SKM-1 treated with dmso at 0.1 percent for 144 hours (cell line): ENCODE measurements at regions not wholly inside any gene's neighbourhood (a gene's known extent, or its start where the extent isn't known, plus 50 kb on each side); places are given as distances from the start of the nearest gene placed in this dataset.

Experiments used
- DNase-seq: peaks from one replicate; lab custom pipeline; 2025; ENCODE audit not compliant: unreplicated experiment; lab: John Stamatoyannopoulos, UW

GRCh38 chr14:83470466-83470865 is 1936.8 kb upstream of the SEL1L start:
- DNase-seq = no peak

DNA sequence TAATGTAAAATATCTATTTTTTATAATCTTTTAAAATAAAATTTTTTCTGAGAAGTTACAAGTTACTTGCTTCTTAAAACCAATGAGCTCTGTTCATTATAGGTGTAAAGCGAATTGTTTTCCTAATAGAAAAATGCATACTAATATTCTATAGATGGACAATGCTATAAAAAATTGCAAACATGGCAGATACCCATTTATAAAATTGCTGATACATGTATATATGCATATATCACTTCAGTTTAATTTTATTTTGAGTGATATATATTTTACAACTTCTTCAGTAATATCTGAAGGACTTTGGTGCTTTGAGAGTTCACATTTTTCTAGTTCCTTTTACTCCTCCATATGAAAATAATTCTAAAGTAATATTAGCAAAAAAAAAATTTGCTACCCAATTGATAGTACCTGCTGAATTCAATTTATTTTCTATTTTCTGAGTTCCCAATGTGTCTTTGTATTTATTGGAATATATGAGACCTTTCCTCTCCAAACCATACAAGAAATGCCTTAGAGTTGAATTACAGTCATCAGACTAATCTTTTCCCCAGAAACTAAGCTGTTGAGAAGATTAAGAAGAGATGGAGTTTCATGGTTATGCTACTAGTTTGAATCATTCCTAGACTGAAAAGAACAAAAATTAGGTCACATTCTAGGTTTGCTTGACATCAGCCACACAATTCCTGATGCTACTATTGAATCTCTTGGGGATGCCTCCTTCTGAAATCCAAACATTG is 1937.5 kb upstream of the SEL1L start:
- DNase-seq = no peak

DNA sequence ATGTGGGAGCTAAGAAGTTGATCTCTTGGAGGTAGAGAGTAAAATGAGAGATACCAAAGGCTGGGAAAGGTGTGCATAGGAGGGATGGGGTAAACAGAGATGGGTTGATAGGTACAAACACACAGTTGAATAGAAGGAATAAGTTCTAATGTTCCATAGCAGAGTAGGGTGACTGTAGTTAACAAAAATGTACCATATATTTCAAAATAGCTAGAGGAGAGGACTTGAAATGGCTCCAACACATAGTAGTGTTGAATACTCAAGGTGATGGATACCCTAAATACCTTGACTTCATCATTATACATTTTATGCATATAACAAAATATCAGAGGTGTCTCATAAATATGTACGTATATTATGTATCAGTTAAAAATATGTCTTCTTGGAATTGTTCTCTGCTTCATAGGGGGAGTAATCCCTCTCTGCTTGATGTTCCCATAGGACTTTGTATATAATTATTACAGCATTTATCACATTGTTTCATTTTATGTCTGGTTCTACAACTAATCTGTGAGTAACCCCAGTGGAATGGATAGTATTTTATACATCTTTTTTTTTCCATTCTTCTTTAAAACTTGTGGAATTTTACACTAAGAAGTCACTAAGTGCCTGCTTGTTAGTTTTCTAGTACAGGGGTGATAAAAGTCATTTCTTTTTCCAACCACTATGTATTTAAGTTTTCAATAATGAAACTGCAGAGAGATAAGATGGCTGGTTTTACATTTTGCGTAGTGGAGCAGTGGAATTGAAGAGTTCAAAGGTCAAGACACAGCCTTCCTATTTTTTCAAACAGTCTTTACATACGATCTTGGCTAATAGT is 1940.0 kb upstream of the SEL1L start:
- no peak for DNase-seq

GRCh38 chr14:83478741-83479140 is 1945.1 kb upstream of the SEL1L start:
- DNase-seq = no peak

- DNase-seq = no peak
Observed at GRCh38 chr14:83483063-83483462, 1949.4 kb upstream of the SEL1L start.

GRCh38 chr14:83485591-83485990 is 1951.9 kb upstream of the SEL1L start:
- DNase-seq = no peak

DNA sequence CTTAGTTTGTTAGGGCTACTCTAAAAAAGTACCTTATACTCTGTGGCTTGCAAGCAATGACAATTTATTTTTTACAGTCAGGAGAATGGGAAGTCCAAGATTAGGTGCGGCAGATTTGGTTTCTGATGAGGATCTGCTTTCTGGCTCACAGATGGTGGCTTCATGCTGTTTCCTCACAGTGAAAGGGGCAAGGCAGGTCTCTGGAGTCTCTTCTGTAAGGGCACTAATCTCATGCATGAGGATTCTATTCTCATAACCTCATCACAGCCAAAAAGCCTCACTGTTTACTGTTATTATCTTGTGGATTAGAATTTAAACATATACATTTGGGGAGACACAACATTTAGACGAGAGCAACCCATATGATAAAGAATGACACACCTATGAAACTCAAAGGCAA is 1957.4 kb upstream of the SEL1L start:
- no peak for DNase-seq

DNA sequence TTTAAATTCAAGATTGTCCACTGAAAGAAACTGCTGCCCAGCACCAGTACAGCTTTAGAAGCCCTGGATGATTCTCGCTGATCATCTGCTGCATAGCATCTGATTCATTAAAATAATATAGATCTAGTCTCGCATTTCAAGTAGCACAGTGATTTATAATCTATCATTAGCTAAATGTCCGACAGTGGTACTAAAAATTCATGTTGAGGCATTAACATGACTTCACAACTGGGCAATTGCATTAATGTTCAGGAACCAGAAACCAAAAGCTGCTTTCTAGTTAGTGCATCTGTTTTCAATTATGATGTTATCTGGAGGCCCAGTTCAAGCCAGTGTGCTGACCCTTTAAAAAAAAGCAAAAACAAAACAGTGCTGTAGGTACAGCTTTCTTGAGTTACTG is 1987.2 kb upstream of the SEL1L start:
- DNase-seq = no peak

DNA sequence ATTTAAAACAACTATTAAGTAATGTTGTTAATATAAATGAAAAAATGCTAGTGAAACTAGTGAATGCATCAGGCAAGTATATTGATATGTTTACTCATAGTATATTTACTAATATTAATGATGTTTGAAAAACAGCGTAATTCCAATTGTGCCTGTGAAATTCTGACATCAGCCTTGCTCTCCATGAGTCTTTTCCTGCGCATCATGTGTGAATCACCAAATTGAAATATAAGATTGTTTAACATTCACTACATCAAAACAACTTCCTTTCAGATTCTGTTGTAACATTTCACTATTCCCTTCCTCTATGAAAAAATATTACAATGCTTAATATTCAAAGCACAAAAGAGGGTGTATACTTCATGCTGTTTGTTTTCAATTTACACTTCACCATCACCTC is 1995.9 kb upstream of the SEL1L start:
- no peak for DNase-seq

- DNase-seq = no peak
Observed at GRCh38 chr14:83533734-83534133, 1996.2 kb upstream of the FLRT2 start.

DNA sequence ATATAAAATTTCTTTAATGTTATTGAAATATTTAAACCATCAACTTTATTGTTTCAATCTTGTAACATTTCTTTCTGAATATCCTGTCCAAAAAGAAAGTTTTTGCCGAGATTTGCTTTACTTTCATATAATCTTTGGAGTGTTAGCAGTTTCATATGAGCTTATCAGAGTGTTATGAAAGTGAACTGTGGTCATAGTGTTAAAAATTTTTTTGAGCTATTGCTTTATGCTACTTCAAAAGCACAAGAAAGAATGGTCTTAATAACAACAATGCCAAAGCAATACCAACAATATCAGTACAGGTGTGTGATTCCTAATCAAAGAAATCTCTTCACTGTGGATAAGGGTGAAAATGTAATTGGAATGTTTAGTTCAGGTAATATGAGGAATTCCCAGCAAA is 1994.9 kb upstream of the FLRT2 start:
- DNase-seq = no peak

DNA sequence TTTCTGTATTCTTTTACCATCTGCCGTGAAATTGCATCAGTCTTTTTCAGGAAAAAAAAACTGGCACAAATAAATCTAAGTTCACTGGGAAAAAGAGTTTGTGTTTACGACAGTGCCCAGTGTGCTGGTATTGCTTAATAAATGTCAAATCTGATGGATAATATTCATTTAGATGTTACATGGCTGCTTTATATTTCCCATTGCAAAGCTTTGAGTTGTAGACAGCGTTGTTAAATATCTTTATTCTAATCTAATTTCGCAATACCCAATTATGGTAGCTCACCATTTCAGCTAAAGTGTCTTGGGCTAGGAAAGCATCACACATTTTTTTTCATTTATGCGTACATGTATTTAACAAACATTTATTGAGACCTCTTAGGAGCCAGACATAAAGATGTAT is 1994.5 kb upstream of the FLRT2 start:
- DNase-seq = no peak

DNA sequence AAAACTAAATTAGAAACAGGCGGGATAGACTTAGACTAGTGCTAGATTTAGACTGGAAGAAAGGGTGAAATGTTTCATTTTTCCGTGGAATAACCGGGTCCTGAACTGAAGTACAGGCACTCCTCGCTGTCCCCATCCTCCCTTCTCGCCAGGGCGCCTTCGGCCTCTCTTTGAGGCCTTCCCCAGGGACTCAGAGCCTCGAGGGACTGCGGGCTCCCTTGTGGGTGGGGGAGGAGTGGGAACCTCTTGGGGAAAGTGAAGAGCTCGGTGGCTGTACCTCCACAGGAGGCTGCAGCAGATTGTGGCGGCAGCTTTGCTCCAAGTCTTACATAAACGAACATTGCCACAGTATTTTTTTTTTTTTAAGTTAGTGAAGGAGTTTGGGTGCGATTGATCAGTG is 1988.8 kb upstream of the FLRT2 start:
- DNase-seq = no peak

DNA sequence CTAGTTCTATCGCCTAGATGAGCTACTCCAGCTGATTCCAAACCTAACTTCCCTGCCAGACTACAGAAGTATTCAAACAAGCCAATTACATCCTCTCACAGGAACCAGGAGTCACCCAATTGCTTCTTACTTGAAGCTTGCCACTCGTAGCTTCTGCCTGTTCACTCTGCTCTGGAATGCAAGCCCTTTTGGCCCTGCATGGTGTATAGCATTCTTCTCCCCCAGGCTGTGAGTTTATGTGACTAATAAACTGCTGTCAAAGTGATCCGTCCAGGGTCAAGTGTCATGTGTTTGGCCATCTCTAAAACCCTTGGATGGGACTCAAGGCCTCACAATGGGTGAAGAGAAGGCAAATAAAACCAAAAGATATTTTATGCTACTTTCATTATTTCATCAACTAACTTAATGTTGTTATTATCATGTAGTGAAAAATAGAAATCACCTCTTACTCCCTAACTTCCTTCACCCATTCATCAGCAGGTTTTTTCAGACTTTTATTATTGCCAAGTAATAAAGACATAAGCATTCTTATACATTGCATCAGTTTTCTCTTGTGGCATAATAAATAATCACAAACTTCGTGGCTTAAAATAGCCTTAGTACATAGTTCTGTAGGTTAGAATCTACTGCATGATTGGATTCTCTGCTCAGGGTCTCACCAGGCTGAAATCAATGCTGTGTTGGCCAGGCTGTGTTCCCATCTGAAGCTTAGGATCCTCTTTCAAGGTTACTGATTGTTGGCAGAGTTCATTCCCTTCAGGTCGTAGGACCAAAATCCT is 1981.7 kb upstream of the FLRT2 start:
- DNase-seq = no peak

DNA sequence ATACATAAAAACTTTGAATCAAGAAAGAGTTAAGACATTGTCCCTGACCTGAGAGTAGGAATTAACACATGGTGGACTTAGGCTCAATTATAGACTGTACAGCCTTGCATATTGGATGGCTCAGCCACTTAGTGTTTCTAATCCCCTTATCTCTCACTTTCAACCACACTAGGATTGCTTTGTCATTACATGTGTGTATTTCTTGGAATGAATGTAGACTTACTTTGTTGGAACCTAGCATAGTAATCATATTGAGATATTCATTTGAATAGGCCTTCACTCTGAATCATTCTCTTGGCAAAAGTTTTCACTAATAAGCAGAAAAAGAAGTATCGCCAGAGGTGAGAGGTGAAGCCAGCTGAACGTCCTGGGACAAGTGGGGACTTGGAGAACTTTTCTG is 1973.9 kb upstream of the FLRT2 start:
- no peak for DNase-seq

GRCh38 chr14:83556746-83557453 is 1973.0 kb upstream of the FLRT2 start:
- DNase-seq = no peak

GRCh38 chr14:83558946-83559345 is 1971.0 kb upstream of the FLRT2 start:
- no peak for DNase-seq

- DNase-seq = no peak
Observed at GRCh38 chr14:83559721-83560120, 1970.2 kb upstream of the FLRT2 start.

DNA sequence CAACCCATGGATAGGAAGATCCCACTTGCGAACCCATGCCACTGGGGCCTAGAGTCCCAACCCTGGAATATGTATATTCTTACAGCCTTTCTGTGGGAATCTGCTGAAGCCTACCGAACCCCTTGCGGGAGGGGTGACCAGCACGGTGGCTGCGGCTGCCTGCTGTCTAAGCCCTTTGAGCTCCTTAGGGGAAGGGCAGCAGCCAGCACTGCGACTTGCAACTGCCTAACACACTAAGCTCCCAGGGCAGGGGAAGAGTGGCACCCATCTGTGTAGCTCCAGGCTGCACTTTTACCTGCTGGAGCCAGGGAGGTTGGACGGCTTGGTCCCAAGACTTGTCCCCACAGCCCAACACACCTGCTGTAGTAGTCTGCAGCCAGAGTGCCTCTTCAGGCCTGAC is 1968.7 kb upstream of the FLRT2 start:
- DNase-seq = no peak

DNA sequence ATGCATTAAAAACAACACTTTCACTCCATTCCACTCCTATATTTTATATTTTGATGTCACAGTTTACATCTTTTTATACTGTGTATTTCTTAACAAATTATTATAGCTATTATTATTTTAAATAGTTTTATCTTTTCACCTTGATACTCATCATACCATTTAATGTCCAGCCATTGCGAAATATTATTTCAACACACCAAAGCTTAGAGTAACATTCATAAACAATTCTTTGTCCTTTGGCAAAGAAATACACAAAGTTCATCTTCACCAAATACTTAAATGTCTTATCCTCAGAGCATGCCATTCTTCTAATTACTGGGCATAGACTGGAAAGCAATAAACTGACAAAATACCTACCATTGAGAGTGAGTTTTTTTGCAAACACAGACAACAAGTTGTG is 1963.4 kb upstream of the FLRT2 start:
- no peak for DNase-seq

- DNase-seq = no peak
Observed at GRCh38 chr14:83568141-83568540, 1961.8 kb upstream of the FLRT2 start.
